Trophoblast cell (in vitro differentiated cells and primary cell): ENCODE measurements at regions not wholly inside any gene's neighbourhood (a gene's known extent, or its start where the extent isn't known, plus 50 kb on each side); places are given as distances from the start of the nearest gene placed in this dataset.

Experiments
- DNase-seq, 2 donors: peaks; one replicate each; pipeline ENCODE4 v3.0.0-alpha.2; 2016
- H2AFZ ChIP-seq: 2 replicates; pipeline ENCODE4 v1.6.1; 2013; ENCODE audit warnings: low read length, moderate library complexity, mild to moderate bottlenecking; ENCODE audit not compliant: insufficient read depth, poor library complexity
- H2AK5ac ChIP-seq: 2 replicates; pipeline ENCODE4 v1.6.1; 2013; ENCODE audit warnings: mild to moderate bottlenecking, low read length
- H2BK120ac ChIP-seq: 2 replicates; pipeline ENCODE4 v1.6.1; 2013; ENCODE audit warnings: low read length, mild to moderate bottlenecking, moderate library complexity; ENCODE audit not compliant: insufficient read depth, poor library complexity
- H2BK12ac ChIP-seq: 2 replicates; pipeline ENCODE4 v1.6.1; 2013; ENCODE audit warnings: mild to moderate bottlenecking, low read length, moderate library complexity
- H2BK5ac ChIP-seq: 2 replicates; pipeline ENCODE4 v1.6.1; 2013; ENCODE audit warnings: low read length, low read depth, moderate library complexity, mild to moderate bottlenecking; ENCODE audit not compliant: poor library complexity
- H3K14ac ChIP-seq: 2 replicates; pipeline ENCODE4 v1.6.1; 2013; ENCODE audit warnings: mild to moderate bottlenecking, low read length
- H3K18ac ChIP-seq: 2 replicates; pipeline ENCODE4 v1.6.1; 2013; ENCODE audit warnings: mild to moderate bottlenecking, low read length
- H3K23ac ChIP-seq: 2 replicates; pipeline ENCODE4 v1.6.1; 2013; ENCODE audit warnings: low read length
- H3K27ac ChIP-seq: 2 replicates; pipeline ENCODE4 v1.5.1; 2013; ENCODE audit warnings: low read depth, mild to moderate bottlenecking, inconsistent platforms, low read length, moderate library complexity
- H3K27me3 ChIP-seq: 2 replicates; pipeline ENCODE4 v1.6.1; 2013; ENCODE audit warnings: inconsistent platforms, mild to moderate bottlenecking, low read length, moderate library complexity; ENCODE audit not compliant: insufficient read depth
- H3K36me3 ChIP-seq, 2 experiments: 1 replicate in 1 of 2; 2 replicates in 1 of 2; pipeline ENCODE4 v1.6.1; 2013; ENCODE audit warnings: low read length in 2 of 2, mild to moderate bottlenecking in 2 of 2, moderate library complexity in 1 of 2; ENCODE audit not compliant: insufficient read depth in 2 of 2, control insufficient read depth in 1 of 2
- H3K4ac ChIP-seq: 2 replicates; pipeline ENCODE4 v1.6.1; 2013; ENCODE audit warnings: low read depth, mild to moderate bottlenecking, low read length, moderate library complexity
- H3K4me1 ChIP-seq, 2 experiments: 1 replicate in 1 of 2; 2 replicates in 1 of 2; pipeline ENCODE4 v1.6.1; 2013; ENCODE audit warnings: low read length in 2 of 2, mild to moderate bottlenecking in 2 of 2, moderate library complexity in 1 of 2; ENCODE audit not compliant: insufficient read depth in 2 of 2, control insufficient read depth in 1 of 2
- H3K4me2 ChIP-seq: 2 replicates; pipeline ENCODE4 v1.6.1; 2013; ENCODE audit warnings: inconsistent platforms, mild to moderate bottlenecking, low read length, moderate library complexity
- H3K4me3 ChIP-seq: 2 replicates; pipeline ENCODE4 v1.5.1; 2013; ENCODE audit warnings: mild to moderate bottlenecking, low read depth, low read length, inconsistent platforms
- H3K79me1 ChIP-seq: one replicate; pipeline ENCODE4 v1.6.1; 2013; ENCODE audit warnings: low read length
- H3K79me2 ChIP-seq: 2 replicates; pipeline ENCODE4 v1.6.1; 2013; ENCODE audit warnings: low read length, mild to moderate bottlenecking; ENCODE audit not compliant: control insufficient read depth, insufficient read depth, poor library complexity
- H3K9ac ChIP-seq: 2 replicates; pipeline ENCODE4 v1.6.1; 2013; ENCODE audit warnings: mild to moderate bottlenecking, low read length
- H3K9me3 ChIP-seq: 2 replicates; pipeline ENCODE4 v1.6.1; 2013; ENCODE audit warnings: low read depth, mild to moderate bottlenecking, control low read depth, inconsistent platforms, low read length; ENCODE audit not compliant: insufficient read depth
- H4K12ac ChIP-seq: 2 replicates; pipeline ENCODE4 v1.6.1; 2013; ENCODE audit warnings: low read depth, mild to moderate bottlenecking, low read length, moderate library complexity
- H4K8ac ChIP-seq: 2 replicates; pipeline ENCODE4 v1.6.1; 2013; ENCODE audit warnings: low read depth, mild to moderate bottlenecking, low read length, moderate library complexity
- H4K91ac ChIP-seq: one replicate; pipeline ENCODE4 v1.6.1; 2013; ENCODE audit warnings: low read depth, mild to moderate bottlenecking, low read length, moderate library complexity
- WGBS: extraction: QIAGEN DNeasy Blood & Tissue Kit; methylation state at CpG from one replicate; pipeline ENCODE4 v1.1.7; 2013; ENCODE audit warnings: missing lambda C conversion rate; ENCODE audit not compliant: insufficient read length, insufficient coverage; ENCODE audit errors: extremely low coverage; 5-methylcytosine and 5-hydroxymethylcytosine counted together

DNA sequence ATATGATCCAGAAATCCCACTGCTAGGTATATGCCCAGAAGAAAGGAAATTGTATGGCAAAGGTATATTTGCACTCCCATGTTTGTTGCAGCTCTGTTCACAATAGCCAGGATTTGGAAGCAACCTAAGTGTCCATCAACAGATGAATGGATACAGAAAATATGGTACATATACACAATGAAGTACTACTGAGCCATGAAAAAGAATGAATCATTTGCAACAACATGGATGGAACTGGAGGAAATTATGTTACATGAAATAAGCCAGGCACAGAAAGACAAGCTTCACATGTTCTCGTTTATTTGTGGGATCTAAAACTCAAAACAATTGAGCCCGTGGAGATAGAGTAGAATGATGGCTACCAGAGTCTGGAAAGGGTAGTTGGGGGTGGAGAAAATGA lies 55.5 kb upstream of the BDH1 start:
- no peak for DNase-seq
- H2BK5ac ChIP-seq = no peak overlapping the region
- H3K4me3 ChIP-seq = no peak overlapping the region
- no peak overlapping the region for H3K4ac ChIP-seq
- no peak overlapping the region for H4K12ac ChIP-seq
- H3K79me1 ChIP-seq = no peaks in the 10 kb centered on the region
- no peak overlapping the region for H2BK120ac ChIP-seq
- no peak overlapping the region for H3K27ac ChIP-seq
- H3K14ac ChIP-seq = no peak overlapping the region
- no peak overlapping the region for H4K8ac ChIP-seq
- no CpG with 5 or more reads among the region's 2 CpGs for WGBS
- no peak overlapping the region for H3K4me2 ChIP-seq
- H3K4me1 ChIP-seq = no peaks in the 10 kb centered on the region
- no peak overlapping the region for H2AK5ac ChIP-seq
- no peaks in the 10 kb centered on the region for H3K27me3 ChIP-seq
- H2AFZ ChIP-seq = no peak overlapping the region
- H4K91ac ChIP-seq = no peak overlapping the region
- no peaks in the 10 kb centered on the region for H3K79me2 ChIP-seq
- no peak overlapping the region for H3K23ac ChIP-seq
- no peak overlapping the region for H2BK12ac ChIP-seq
- no peak overlapping the region for H3K9ac ChIP-seq
- peaks cover 26 to 55% of the 10 kb centered on the region in 2 experiments for H3K36me3 ChIP-seq
- H3K18ac ChIP-seq = no peak overlapping the region
- H3K9me3 ChIP-seq = no peaks in the 10 kb centered on the region

DNA sequence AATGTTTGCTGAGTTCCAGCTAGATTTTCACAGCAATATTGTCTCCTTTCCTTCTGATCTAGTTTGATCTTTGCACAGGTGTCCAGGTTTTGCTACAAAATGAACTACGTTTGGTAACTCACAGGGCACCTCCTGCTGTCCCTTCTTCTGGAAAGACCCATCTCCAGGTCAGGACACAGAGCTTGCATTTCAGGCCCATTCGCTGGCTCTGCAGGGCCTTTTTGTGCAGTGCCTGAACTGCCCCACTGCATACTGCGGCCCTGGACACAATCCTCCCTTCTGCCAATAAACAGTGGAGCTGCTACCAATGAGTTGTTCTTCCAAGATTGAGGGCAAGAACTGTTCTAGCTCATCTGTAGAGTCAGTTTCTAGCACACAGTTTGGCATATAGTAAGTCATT lies 50.7 kb upstream of the BDH1 start:
- Histone ChIP-seq H2BK120ac (no peak overlapping the region), H3K14ac (no peak overlapping the region), H4K8ac (no peak overlapping the region), H4K91ac (no peak overlapping the region), H3K9me3 (peaks cover 8% of the 10 kb centered on the region), H3K27ac (no peak overlapping the region), H2AFZ (no peak overlapping the region), H3K4me3 (no peak overlapping the region), H3K36me3 (peaks cover 16 to 28% of the 10 kb centered on the region in 2 experiments), H2AK5ac (no peak overlapping the region), H3K9ac (no peak overlapping the region), H3K4me2 (no peak overlapping the region), H3K18ac (no peak overlapping the region), H2BK12ac (no peak overlapping the region), H3K4me1 (no peaks in the 10 kb centered on the region), H3K79me2 (no peaks in the 10 kb centered on the region), H3K27me3 (no peaks in the 10 kb centered on the region), H3K4ac (no peak overlapping the region), H2BK5ac (no peak overlapping the region), H4K12ac (no peak overlapping the region), H3K23ac (no peak overlapping the region), H3K79me1 (no peaks in the 10 kb centered on the region)
- no peak for DNase-seq
- WGBS = no CpG with 5 or more reads among the region's 3 CpGs
